ENCODE measurements at regions not wholly inside any gene's neighbourhood (a gene's known extent, or its start where the extent isn't known, plus 50 kb on each side); places are given as distances from the start of the nearest gene placed in this dataset.

- TF ChIP-seq MAFK (IDR thresholded peaks at IDR 0.05; ENCODE audit: low read depth, low read length) = no peak
These were observed 216.3 kb upstream of the PGR start (continued) for GRCh38 chr11:101345891-101346290.

GRCh38 chr11:101342307-101342706 lies 212.7 kb upstream of the PGR start:
- no peaks in the 10 kb centered on the region; a peak in 1 of 7 replicates for H3K4me1 ChIP-seq (replicated peaks in 1 of 4; ENCODE audit: control insufficient read depth in 3 of 4, insufficient read depth in 4 of 4, low read length in 3 of 4)
- no peak overlapping the region for H2BK15ac ChIP-seq (ENCODE audit: low read length)
- no peak overlapping the region for H4K91ac ChIP-seq (replicated peaks; ENCODE audit: insufficient read length, low read length)
- H2BK12ac ChIP-seq (ENCODE audit: low read depth, low read length) = no peak overlapping the region
- H3K79me1 ChIP-seq (ENCODE audit: low read depth, low read length) = no peaks in the 10 kb centered on the region
- H4K5ac ChIP-seq (ENCODE audit: insufficient read length, low read depth, low read length) = no peak overlapping the region
- no peak overlapping the region for H3K56ac ChIP-seq (replicated peaks; ENCODE audit: insufficient read length, low read depth, low read length)
- no peaks in the 10 kb centered on the region for H4K20me1 ChIP-seq (replicated peaks in 1 of 2; ENCODE audit: control insufficient read depth in 1 of 2, insufficient read depth in 2 of 2, low read length in 2 of 2)
- H3K4me2 ChIP-seq (ENCODE audit: insufficient read depth in 1 of 2, low read depth in 2 of 2, low read length in 2 of 2) = no peak overlapping the region
- H3K9ac ChIP-seq (replicated peaks in 1 of 4; ENCODE audit: extremely low read depth in 1 of 4, low read depth in 3 of 4, low read length in 3 of 4) = no peak overlapping the region
- H3K27ac ChIP-seq (ENCODE audit: low read depth, low read length) = no peak overlapping the region
- no peaks in the 10 kb centered on the region for H3K36me3 ChIP-seq (ENCODE audit: control insufficient read depth in 2 of 4, insufficient read depth in 4 of 4, low read length in 3 of 4)
- H2BK20ac ChIP-seq (ENCODE audit: low read length) = no peak overlapping the region
- H4K8ac ChIP-seq (ENCODE audit: extremely low read depth, insufficient read depth, low read length) = no peak overlapping the region
- H3K4ac ChIP-seq (replicated peaks; ENCODE audit: insufficient read length, low read depth, low read length) = no peak overlapping the region
- ChIA-PET CTCF (ENCODE audit: partially characterized antibody) (no interaction called here), POLR2A (ENCODE audit: partially characterized antibody) (no interaction called here)
- FAIRE-seq = no peak
- H3K18ac ChIP-seq (ENCODE audit: extremely low read depth, low read length) = no peak overlapping the region
- no peak overlapping the region for H3K23ac ChIP-seq (ENCODE audit: insufficient read length)
- H2AFZ ChIP-seq (ENCODE audit: low read length) = no peak overlapping the region
- no peak overlapping the region for H2BK120ac ChIP-seq (replicated peaks; ENCODE audit: low read depth, low read length)
- H3K79me2 ChIP-seq (ENCODE audit: control insufficient read depth in 1 of 2, insufficient read depth in 2 of 2, low read length in 2 of 2) = no peaks in the 10 kb centered on the region
- no peak for TF ChIP-seq TCF12 (IDR thresholded peaks at IDR 0.05; ENCODE audit: low read depth, low read length)
- no peak for TF ChIP-seq TAF1 (IDR thresholded peaks at IDR 0.05; ENCODE audit: low read depth, low read length)
- TF ChIP-seq YY1 (IDR thresholded peaks at IDR 0.05; ENCODE audit: low read depth, low read length) = no peak
- TF ChIP-seq EZH2 (IDR thresholded peaks at IDR 0.05; ENCODE audit: low read depth, low read length, severe bottlenecking) = no peak
- TF ChIP-seq BCL11A (IDR thresholded peaks at IDR 0.05; ENCODE audit: low read depth in 2 of 2, low read length in 2 of 2) = no peak
- TF ChIP-seq, protein P1, sequence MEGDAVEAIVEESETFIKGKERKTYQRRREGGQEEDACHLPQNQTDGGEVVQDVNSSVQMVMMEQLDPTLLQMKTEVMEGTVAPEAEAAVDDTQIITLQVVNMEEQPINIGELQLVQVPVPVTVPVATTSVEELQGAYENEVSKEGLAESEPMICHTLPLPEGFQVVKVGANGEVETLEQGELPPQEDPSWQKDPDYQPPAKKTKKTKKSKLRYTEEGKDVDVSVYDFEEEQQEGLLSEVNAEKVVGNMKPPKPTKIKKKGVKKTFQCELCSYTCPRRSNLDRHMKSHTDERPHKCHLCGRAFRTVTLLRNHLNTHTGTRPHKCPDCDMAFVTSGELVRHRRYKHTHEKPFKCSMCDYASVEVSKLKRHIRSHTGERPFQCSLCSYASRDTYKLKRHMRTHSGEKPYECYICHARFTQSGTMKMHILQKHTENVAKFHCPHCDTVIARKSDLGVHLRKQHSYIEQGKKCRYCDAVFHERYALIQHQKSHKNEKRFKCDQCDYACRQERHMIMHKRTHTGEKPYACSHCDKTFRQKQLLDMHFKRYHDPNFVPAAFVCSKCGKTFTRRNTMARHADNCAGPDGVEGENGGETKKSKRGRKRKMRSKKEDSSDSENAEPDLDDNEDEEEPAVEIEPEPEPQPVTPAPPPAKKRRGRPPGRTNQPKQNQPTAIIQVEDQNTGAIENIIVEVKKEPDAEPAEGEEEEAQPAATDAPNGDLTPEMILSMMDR (IDR thresholded peaks at IDR 0.05; ENCODE audit: control extremely low read depth in 1 of 3, insufficient read depth in 1 of 3, low read depth in 1 of 3, low read length in 3 of 3) = no peak
- no peak overlapping the region for H3K4me3 ChIP-seq (ENCODE audit: extremely low read depth in 1 of 4, insufficient read depth in 2 of 4, low read depth in 3 of 4, low read length in 4 of 4)
- H2AK5ac ChIP-seq (ENCODE audit: low read depth, low read length) = no peak overlapping the region
- no peaks in the 10 kb centered on the region for H3K9me3 ChIP-seq (ENCODE audit: insufficient read depth in 2 of 2, low read depth in 1 of 2, low read length in 1 of 2)
- H3K14ac ChIP-seq (ENCODE audit: insufficient read length) = no peak overlapping the region
- DNase-seq (ENCODE audit: low read depth in 1 of 2, low spot score in 2 of 2) = no peak
- no peaks in the 10 kb centered on the region for H3K27me3 ChIP-seq (replicated peaks in 1 of 4; ENCODE audit: control insufficient read depth in 3 of 4, extremely low read depth in 1 of 4, insufficient read depth in 3 of 4, low read length in 3 of 4)
- H3K23me2 ChIP-seq (ENCODE audit: low read depth, low read length) = no peaks in the 10 kb centered on the region
- H2BK5ac ChIP-seq (ENCODE audit: low read depth, low read length) = no peak overlapping the region
- WGBS, 2 experiments (ENCODE audit: extremely low coverage in 1 of 2, insufficient coverage in 1 of 2, insufficient read length in 1 of 2, insufficient replicate concordance in 2 of 2, low coverage in 1 of 2, low lambda C conversion rate in 2 of 2, missing lambda C conversion rate in 1 of 2) = 85% methylated on average over 1 of the region's 1 CpG; no CpG with 5 or more reads in 1 of the 2 experiments
